Motor neuron (in vitro differentiated cells): ENCODE measurements at regions not wholly inside any gene's neighbourhood (a gene's known extent, or its start where the extent isn't known, plus 50 kb on each side); places are given as distances from the start of the nearest gene placed in this dataset.

Source experiments
- ATAC-seq, 8 experiments: fragments of 200-7000 bp; cut with Tn5 transposase; replicated peaks in 6 of 8; 2 replicates each; pipeline ENCODE4 v1.8.0; 2021; ENCODE audit warnings: mild to moderate bottlenecking in 8 of 8, moderate library complexity in 8 of 8
- H3K27ac ChIP-seq, 2 donors: fragments of 250-450 bp; sonication (Bioruptor Pico); 2 replicates each; pipeline ENCODE4 v1.9.0; 2021; ENCODE audit warnings: antibody characterized with exemption in 2 of 2, mild to moderate bottlenecking in 2 of 2, moderate library complexity in 1 of 2
- H3K4me1 ChIP-seq, 2 donors: fragments of 250-450 bp; sonication (Bioruptor Pico); replicated peaks in 1 of 2; 2 replicates each; pipeline ENCODE4 v1.6.1; 2021; ENCODE audit warnings: antibody characterized with exemption in 2 of 2, mild to moderate bottlenecking in 2 of 2, moderate library complexity in 1 of 2
- H3K4me3 ChIP-seq, 5 donors: fragments of 250-450 bp; sonication (Bioruptor Pico); 2 replicates each; pipeline ENCODE4 v1.9.0; 2021; ENCODE audit warnings: antibody characterized with exemption in 5 of 5, mild to moderate bottlenecking in 5 of 5, moderate library complexity in 4 of 5
- WGBS, 10 experiments: fragments of 450-650 bp; shearing (Covaris generic); methylation state at CpG; one replicate each; pipeline ENCODE4 v1.0.0; 2022; 5-methylcytosine and 5-hydroxymethylcytosine counted together
- in situ Hi-C, 9 experiments: fragments of 400-800 bp; cut with MboI; loops; one replicate each; pipeline ENCODE4 v1.15.0; 2021; ENCODE audit warnings: low sequenced_read_pairs in 9 of 9, low pct_unique_long_range_greater_than_20kb in 2 of 9; ENCODE audit not compliant: unreplicated experiment in 9 of 9

DNA sequence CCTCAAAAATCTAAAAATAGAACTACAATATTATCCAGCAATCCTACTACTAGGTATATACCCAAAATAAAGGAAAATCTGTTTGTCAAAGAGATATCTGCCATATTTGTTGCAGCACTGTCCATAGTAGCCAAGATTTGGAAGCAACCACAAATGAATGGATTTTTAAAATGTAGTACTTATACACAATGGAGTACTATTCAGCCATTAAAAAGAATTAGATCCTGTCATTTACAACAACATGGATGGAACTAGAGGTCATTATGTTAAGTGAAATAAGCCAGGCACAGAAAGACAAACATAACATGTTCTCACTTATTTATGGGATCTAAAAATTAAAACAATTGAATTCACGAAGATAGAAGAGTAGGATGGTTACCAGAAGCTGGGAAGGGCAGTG, 135.7 kb upstream of the CCDC28A start:
- H3K27ac ChIP-seq = no peak overlapping the region
- H3K4me3 ChIP-seq = no peak overlapping the region
- no peaks in the 10 kb centered on the region for H3K4me1 ChIP-seq
- ATAC-seq = no peak
- in situ Hi-C loops = no loop called here
- WGBS, 10 experiments = 83 to 100% (median 100%) methylated on average over 1 of the region's 1 CpG; no CpG with 5 or more reads in 3 of the 10 experiments

DNA sequence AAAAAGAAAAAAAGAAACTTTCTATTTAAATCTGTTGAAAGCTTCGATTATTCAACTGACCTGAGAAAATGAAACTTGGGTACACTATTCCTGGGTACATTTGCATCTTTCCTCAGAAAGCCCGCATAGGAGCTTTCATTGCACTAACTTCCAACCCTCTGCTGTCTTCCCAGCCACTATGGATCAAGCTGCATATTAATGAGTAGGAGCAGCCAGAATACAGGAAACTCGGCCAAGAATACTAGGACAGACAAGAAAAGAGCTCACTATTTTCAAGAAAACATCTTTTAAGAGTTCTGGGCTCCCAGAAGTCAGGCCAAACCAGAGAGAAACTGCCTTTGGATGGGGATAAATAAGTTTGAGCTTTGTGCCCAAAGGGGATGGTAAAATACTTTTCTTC, 135.0 kb upstream of the CCDC28A start:
- H3K27ac ChIP-seq = no peak overlapping the region
- in situ Hi-C loops = no loop called here

DNA sequence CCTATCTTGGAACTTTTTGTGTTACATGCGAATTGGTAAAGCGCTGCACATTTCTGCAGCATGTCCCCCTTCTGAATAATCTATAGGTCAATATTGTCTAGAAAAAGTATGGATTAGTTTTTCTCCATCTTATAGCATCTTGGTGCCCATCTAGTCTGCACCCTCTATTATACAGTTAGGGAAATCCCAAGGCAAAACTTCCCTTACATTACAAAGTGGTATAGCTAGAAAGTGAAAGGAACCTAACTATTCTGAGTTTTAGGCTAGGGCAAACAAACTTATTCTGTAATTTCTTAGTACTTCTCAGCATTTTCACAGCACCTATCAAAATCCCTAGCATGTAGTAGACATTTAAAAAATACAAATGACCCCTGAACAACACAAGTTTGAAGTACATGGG, 133.5 kb upstream of the CCDC28A start:
- no peak overlapping the region for H3K27ac ChIP-seq
- 60 to 100% (median 100%) methylated on average over 1 to 2 of the region's 2 CpGs; no CpG with 5 or more reads in 1 of the 10 experiments for WGBS, 10 experiments
- no peak for ATAC-seq
- in situ Hi-C loops = no loop called here
- no peaks in the 10 kb centered on the region for H3K4me1 ChIP-seq
- H3K4me3 ChIP-seq = no peak overlapping the region

More for the DNA sequence above, 135.0 kb upstream of the CCDC28A start:
- 26 to 100% (median 48%) methylated on average over 1 to 3 of the region's 3 CpGs for WGBS, 10 experiments
- H3K4me1 ChIP-seq = no peaks in the 10 kb centered on the region
- H3K4me3 ChIP-seq = no peak overlapping the region
- ATAC-seq = peak in 3 of 8 experiments; percentile 23 to 50 (median 44)

DNA sequence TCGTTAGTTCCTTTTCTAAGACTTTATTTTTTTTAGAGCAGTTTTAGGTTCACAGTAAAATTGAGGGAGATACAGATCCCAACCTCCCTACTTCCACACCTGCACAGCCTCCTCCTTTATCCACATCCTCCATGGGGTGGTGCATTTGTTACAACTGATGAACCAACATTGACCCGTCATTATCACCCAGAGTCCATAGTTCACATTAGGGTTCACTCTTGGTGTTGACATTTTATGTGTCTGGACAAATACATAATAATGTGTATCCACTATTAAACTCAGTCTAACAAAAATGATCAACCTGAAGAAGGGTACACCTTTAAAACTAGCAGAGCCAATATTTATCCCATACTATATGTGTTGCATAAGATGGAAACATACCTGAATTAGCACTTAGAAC, 130.4 kb upstream of the CCDC28A start:
- H3K27ac ChIP-seq = no peak overlapping the region
- 93 to 100% (median 96%) methylated on average over 1 to 2 of the region's 2 CpGs; no CpG with 5 or more reads in 2 of the 10 experiments for WGBS, 10 experiments
- in situ Hi-C loops = no loop called here
- H3K4me3 ChIP-seq = no peak overlapping the region
- no peak for ATAC-seq
- H3K4me1 ChIP-seq = no peaks in the 10 kb centered on the region

DNA sequence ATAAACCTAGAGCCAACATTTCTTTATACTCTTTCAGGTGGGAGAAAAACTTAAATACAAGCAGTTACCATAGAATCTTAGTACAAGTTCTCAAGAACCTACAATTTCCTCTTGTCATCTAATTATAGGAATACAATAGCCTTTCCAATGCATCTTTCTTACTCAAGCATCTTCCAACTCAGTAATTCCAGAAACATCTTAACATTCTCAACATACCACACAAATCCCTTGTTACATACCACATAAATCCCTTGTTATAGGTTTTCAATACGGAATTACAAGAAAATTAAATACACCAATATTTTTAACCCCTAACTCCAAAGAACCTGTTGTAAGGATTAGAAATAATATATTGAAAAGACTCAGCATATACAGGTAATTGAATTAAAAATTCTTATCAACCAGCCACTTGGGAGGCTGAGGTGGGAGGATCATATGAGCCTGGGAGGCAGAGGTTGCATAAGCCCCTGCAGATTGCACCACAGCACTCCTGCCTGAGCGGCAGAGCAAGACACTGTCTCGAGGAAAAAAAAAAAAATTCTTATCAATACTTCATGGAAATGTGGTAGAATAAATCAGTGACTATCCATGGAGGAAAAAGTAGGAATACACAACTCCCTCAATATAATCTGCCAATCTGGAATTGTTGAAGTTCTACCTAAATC, 127.5 kb upstream of the CCDC28A start:
- in situ Hi-C loops = no loop called here
- H3K4me1 ChIP-seq = no peaks in the 10 kb centered on the region
- H3K27ac ChIP-seq = no peak overlapping the region
- no peak overlapping the region for H3K4me3 ChIP-seq
- 70 to 100% (median 100%) methylated on average over 1 to 3 of the region's 3 CpGs; no CpG with 5 or more reads in 1 of the 10 experiments for WGBS, 10 experiments
- ATAC-seq = no peak

DNA sequence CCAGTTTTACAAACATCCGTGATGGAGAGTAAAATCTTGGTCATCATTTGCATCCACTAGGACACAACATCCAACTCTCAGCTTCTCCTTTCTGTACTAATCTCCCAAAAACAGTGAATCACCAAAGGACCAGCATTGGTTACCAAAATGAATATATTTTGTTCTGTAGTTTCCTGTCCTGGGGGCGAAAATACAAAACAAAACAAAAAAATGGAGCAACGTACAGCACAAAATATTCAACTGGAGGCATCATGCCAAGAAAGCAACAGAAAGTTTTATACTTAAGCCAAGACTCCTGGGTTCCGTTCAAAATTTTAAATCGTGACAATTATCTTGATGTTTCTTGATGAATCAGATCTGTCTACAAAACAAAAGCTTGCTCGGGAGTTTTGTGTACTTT, 126.6 kb upstream of the CCDC28A start:
- Histone ChIP-seq H3K4me1 (no peaks in the 10 kb centered on the region), H3K27ac (no peak overlapping the region), H3K4me3 (no peak overlapping the region)
- ATAC-seq = no peak
- in situ Hi-C loops = no loop called here
- 7 to 85% (median 71%) methylated on average over 3 to 6 of the region's 6 CpGs; no CpG with 5 or more reads in 1 of the 10 experiments for WGBS, 10 experiments

DNA sequence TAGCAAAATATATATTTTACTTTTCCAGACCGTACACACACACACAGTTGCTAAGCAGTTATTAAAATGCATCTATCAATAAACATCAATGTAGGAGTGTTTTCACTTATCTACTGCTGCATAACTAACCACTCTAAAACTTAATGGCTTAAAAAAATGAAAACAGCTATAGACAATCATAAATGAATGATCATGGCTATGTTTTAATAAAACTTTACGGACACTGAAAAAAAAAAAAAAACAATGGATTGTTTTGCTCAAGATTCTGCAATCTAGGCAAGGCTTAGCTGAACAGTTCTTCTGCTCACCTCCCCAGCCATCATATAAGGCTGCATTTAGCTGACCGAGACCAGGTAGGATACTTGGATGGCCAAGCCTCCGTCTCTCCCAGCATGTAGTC, 125.4 kb upstream of the CCDC28A start:
- no peaks in the 10 kb centered on the region for H3K4me1 ChIP-seq
- in situ Hi-C loops = no loop called here
- no peak overlapping the region for H3K27ac ChIP-seq
- H3K4me3 ChIP-seq = no peak overlapping the region
- WGBS, 10 experiments = 89 to 100% (median 100%) methylated on average over 1 to 4 of the region's 4 CpGs; no CpG with 5 or more reads in 1 of the 10 experiments
- ATAC-seq = no peak

DNA sequence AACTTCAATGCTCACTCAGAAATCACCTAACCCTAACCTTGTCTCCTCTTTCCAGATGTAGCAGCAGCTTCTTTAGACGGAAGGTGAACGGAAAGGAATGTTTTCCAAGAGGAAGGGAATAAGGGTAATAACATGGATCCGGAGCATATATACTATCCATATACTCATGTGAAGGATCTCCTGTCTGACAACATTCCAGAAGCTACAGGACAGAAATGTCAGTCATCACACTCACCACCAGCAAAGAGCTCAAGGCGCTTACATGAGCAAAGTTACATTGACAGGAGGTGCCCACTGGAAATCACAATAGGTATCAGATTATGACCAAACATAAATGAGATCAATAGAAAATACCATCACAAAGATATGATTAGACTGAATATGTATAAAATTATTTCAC, 122.1 kb upstream of the CCDC28A start:
- 88 to 100% (median 100%) methylated on average over 1 to 4 of the region's 4 CpGs; no CpG with 5 or more reads in 3 of the 10 experiments for WGBS, 10 experiments
- no peak for ATAC-seq
- in situ Hi-C loops = no loop called here

DNA sequence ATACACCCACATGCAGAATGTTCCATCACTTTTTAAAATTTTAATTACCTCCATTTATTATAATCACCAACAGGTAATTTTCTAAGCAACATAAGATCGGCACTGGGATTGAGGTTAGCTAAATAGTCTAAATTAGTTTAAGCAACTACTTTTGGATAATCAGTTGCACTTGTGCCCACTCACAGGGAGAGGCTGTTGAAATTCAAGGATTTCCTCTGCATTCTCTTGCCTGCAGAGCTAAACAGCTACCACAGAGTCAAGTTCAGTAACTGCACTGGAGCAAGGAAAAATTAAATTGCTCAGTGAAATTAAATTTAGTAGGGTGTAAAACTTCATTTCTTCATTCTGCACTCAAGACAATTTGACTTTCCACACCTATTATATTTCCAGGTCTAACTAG, 120.7 kb upstream of the CCDC28A start:
- Histone ChIP-seq H3K4me3 (no peak overlapping the region), H3K27ac (no peak overlapping the region), H3K4me1 (no peaks in the 10 kb centered on the region)
- ATAC-seq = no peak
- 0 to 86% (median 29%) methylated on average over 1 of the region's 1 CpG; no CpG with 5 or more reads in 3 of the 10 experiments for WGBS, 10 experiments
- in situ Hi-C loops = no loop called here

More for the DNA sequence above, 122.1 kb upstream of the CCDC28A start:
- no peak overlapping the region for H3K4me3 ChIP-seq
- H3K4me1 ChIP-seq = no peaks in the 10 kb centered on the region
- H3K27ac ChIP-seq = no peak overlapping the region

DNA sequence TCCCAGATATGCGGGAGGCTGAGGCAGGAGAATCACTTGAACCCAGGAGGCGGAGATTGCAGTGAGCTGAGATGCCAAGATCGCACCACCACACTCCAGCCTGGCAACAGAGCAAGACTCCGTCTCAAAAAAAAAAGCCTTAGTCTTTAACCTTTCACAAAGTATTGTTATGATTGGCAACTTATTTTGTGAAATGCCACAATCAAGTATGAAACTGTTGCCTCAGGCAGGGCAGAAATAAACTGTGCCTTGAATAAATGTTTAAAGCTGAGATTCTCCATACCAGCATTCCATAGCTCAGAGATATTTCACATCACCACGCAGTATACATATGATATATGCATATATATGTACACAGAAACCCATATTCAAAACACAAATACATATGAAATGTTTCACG, 120.1 kb upstream of the CCDC28A start:
- in situ Hi-C loops = no loop called here
- Histone ChIP-seq H3K27ac (no peak overlapping the region), H3K4me3 (no peak overlapping the region), H3K4me1 (no peaks in the 10 kb centered on the region)
- WGBS, 10 experiments = 0 to 97% (median 77%) methylated on average over 2 to 6 of the region's 6 CpGs
- peak in 4 of 8 experiments; percentile 11 to 89 (median 16) for ATAC-seq

DNA sequence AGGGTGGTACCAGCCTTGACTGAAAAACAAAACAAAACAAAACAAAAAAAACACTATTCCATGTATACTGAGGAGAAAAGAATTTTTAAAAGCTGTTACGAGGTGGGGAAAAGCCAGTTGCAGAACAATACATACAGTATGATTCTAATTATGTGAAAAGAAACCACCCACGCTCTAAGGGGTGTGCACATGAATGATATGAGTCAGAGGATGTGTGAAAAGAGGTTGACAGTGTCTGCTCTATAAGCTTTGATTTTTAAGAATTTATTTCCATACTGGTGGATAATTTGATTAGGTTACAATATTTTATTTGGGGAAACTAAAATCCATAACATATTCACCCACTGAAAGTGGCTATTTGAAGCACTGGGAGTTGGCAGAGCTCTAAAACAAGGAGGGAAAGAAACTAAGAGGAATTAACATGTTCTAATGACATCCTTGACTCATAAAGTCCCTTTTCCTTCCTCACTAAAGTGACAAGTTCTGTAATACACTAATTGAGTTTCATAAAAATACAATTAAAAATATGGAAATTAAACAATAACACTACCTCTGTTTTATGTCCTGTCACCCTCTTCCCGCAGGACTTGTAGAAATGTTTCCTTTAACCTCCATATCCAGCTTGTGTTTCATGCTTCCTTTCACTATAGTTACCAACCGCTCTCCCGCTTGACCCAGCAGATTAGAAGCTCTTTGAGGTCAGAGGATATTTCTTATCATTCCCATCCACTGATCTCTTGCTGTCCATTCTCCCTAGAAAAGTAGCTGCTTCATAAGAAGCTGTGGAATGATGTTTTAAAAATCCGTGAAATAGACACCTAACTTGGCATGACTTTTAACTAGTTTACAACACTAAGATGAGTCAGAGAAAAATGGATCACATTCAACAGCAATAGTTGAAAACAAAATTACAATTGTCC, 118.6 kb upstream of the CCDC28A start:
- WGBS, 10 experiments = 29 to 100% (median 89%) methylated on average over 1 to 6 of the region's 6 CpGs
- H3K27ac ChIP-seq = no peak overlapping the region
- H3K4me3 ChIP-seq = no peak overlapping the region
- ATAC-seq = peak in 4 of 8 experiments; percentile 38 to 94 (median 65)
- in situ Hi-C loops = no loop called here
- no peaks in the 10 kb centered on the region for H3K4me1 ChIP-seq

DNA sequence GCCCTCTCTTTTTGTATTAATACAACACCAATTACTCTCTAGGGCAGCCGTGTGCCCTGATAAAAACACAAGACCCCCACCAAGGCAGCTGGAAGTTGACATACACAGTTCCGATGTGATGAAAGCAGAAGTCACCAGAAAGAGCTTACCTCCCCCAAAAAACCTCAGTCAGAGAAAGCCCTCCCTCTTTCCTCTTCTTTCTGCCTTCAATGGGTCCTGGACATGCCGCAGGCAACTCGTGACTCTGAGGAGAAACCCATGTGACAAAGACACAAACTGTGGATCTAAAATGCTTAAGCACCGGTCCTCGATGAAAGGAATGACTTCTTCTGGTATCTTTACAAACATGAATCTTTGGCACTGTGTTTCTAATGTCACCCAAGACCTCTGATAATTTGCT, 117.7 kb upstream of the CCDC28A start:
- 40 to 100% (median 89%) methylated on average over 2 to 6 of the region's 6 CpGs; no CpG with 5 or more reads in 2 of the 10 experiments for WGBS, 10 experiments
- in situ Hi-C loops = no loop called here
- Histone ChIP-seq H3K4me3 (no peak overlapping the region), H3K27ac (no peak overlapping the region), H3K4me1 (no peaks in the 10 kb centered on the region)
- no peak for ATAC-seq

DNA sequence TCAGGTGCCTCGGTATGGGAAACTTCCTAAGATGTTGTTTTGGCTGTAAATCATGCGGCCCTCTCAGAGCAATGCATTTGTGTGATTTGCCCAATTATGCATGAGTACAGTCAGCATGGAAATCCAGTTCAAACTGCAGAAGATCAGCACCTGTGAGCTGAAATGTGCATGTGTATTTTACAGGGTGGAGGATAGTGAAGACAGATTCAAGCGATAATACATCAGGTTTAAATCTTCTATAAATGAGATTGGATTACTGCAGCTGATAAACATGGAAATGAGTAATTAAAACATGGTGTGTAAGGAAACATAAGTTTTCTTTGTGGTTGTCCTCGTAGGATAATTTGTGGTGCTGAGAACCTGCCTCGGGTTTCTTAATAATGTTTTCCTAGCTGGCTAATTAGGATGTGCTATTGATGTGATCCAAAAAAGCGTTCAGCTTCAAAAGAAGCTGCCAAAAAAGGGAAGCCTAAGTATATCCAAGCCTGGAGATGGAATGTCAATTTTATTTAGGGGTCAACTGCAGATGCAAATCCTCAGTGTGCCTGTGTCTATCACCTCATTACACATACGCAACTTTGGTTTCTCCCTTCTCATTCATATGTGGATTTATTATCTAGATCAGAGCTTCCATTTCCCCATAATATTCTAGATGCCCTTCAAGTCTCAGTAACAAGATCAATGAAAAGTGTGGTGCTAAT, 117.1 kb upstream of the CCDC28A start:
- WGBS, 10 experiments = 0 to 94% (median 72%) methylated on average over 2 to 7 of the region's 7 CpGs
- no peak overlapping the region for H3K4me3 ChIP-seq
- peak in 3 of 8 experiments; percentile 42 to 71 (median 47) for ATAC-seq
- H3K27ac ChIP-seq = no peak overlapping the region
- H3K4me1 ChIP-seq = no peaks in the 10 kb centered on the region
- in situ Hi-C loops = no loop called here
